IMR-90 (cell line): ENCODE measurements at regions not wholly inside any gene's neighbourhood (a gene's known extent, or its start where the extent isn't known, plus 50 kb on each side); places are given as distances from the start of the nearest gene placed in this dataset.

Experiments used
- ATAC-seq: fragments of 200-7000 bp; cut with Tn5 transposase; 2 replicates; pipeline ENCODE4 v1.9.1; 2020; ENCODE audit warnings: low read depth, mild to moderate bottlenecking, moderate library complexity
- BruUV-seq: library from RNA; stranded (reverse); fragments of 400-500 nt; replicated peaks from 2 replicates; lab custom pipeline; 2021; lab: Mats Ljungman, UMichigan
- CTCF ChIA-PET: fragments of 300-600 bp; formaldehyde crosslinking; extraction: SDS; loops from one replicate; lab custom pipeline; 2021; ENCODE audit warnings: antibody characterized with exemption; lab: Yijun Ruan, JAX
- POLR2A ChIA-PET: fragments of 300-600 bp; sonication (Branson Sonifier 250); formaldehyde crosslinking; loops from one replicate; lab custom pipeline; 2022; ENCODE audit warnings: antibody characterized with exemption; ENCODE audit not compliant: unreplicated experiment; lab: Charles Lee
- DNase-seq: peaks from one replicate; pipeline ENCODE4 v3.0.0; 2013
- H2AFZ ChIP-seq: replicated peaks from 2 replicates; pipeline ENCODE3; 2013; ENCODE audit warnings: low read length, mild to moderate bottlenecking; ENCODE audit not compliant: poor library complexity
- H2AK5ac ChIP-seq: 2 replicates; pipeline ENCODE4 v1.6.1; 2013; ENCODE audit warnings: low read depth, low read length, inconsistent platforms
- H2AK9ac ChIP-seq: replicated peaks from 2 replicates; pipeline ENCODE3; 2013; ENCODE audit warnings: mild to moderate bottlenecking, low read depth, low read length, moderate library complexity; ENCODE audit not compliant: poor library complexity
- H2BK120ac ChIP-seq: 2 replicates; pipeline ENCODE4 v1.6.1; 2013; ENCODE audit warnings: low read depth, low read length, inconsistent platforms
- H2BK15ac ChIP-seq: 3 replicates; pipeline ENCODE4 v1.6.1; 2013; ENCODE audit warnings: low read depth, low read length, inconsistent platforms
- H2BK20ac ChIP-seq: 2 replicates; pipeline ENCODE4 v1.6.1; 2013; ENCODE audit warnings: low read depth, mild to moderate bottlenecking, inconsistent platforms, low read length, moderate library complexity
- H2BK5ac ChIP-seq: 2 replicates; pipeline ENCODE4 v1.6.1; 2013; ENCODE audit warnings: mild to moderate bottlenecking, low read depth, low read length, inconsistent platforms; ENCODE audit not compliant: poor library complexity, severe bottlenecking
- H3K14ac ChIP-seq: replicated peaks from 2 replicates; pipeline ENCODE4 v1.6.1; 2013; ENCODE audit warnings: low read depth, low read length, inconsistent platforms
- H3K18ac ChIP-seq: 2 replicates; pipeline ENCODE4 v1.6.1; 2013; ENCODE audit warnings: low read depth, low read length, control low read depth
- H3K23ac ChIP-seq: 2 replicates; pipeline ENCODE4 v1.6.1; 2013; ENCODE audit warnings: low read depth, low read length, inconsistent platforms
- H3K27ac ChIP-seq: 2 replicates; pipeline ENCODE4 v1.5.1; 2013; ENCODE audit warnings: mild to moderate bottlenecking, control low read depth, low read length; ENCODE audit not compliant: insufficient read depth
- H3K27me3 ChIP-seq: 2 replicates; pipeline ENCODE4 v1.6.1; 2013; ENCODE audit warnings: low read length; ENCODE audit not compliant: control insufficient read depth, insufficient read depth
- H3K36me3 ChIP-seq: 2 replicates; pipeline ENCODE4 v1.6.1; 2013; ENCODE audit warnings: low read length, mixed read lengths; ENCODE audit not compliant: control insufficient read depth, insufficient read depth
- H3K4ac ChIP-seq: 2 replicates; pipeline ENCODE4 v1.6.1; 2013; ENCODE audit warnings: low read depth, low read length, inconsistent platforms
- H3K4me1 ChIP-seq: 2 replicates; pipeline ENCODE4 v1.6.1; 2013; ENCODE audit warnings: low read length, mixed read lengths; ENCODE audit not compliant: control insufficient read depth, insufficient read depth
- H3K4me2 ChIP-seq: 2 replicates; pipeline ENCODE4 v1.6.1; 2013; ENCODE audit warnings: low read depth, mild to moderate bottlenecking, control low read depth, low read length, moderate library complexity
- H3K4me3 ChIP-seq: 2 replicates; pipeline ENCODE4 v1.5.1; 2013; ENCODE audit warnings: low read depth, mild to moderate bottlenecking, control low read depth, low read length, moderate library complexity; ENCODE audit not compliant: insufficient read depth
- H3K56ac ChIP-seq: 2 replicates; pipeline ENCODE4 v1.6.1; 2013; ENCODE audit warnings: low read length, inconsistent platforms; ENCODE audit not compliant: insufficient read depth; ENCODE audit errors: extremely low read depth
- H3K79me1 ChIP-seq, 2 experiments: 2 replicates each; pipeline ENCODE4 v1.6.1; 2013; ENCODE audit warnings: low read length in 2 of 2, inconsistent platforms in 1 of 2, low read depth in 1 of 2
- H3K9ac ChIP-seq: 2 replicates; pipeline ENCODE4 v1.6.1; 2013; ENCODE audit warnings: low read depth, low read length, control low read depth
- H3K9me1 ChIP-seq: 2 replicates; pipeline ENCODE4 v1.6.1; 2013; ENCODE audit warnings: low read length, inconsistent platforms; ENCODE audit not compliant: insufficient read depth
- H3K9me3 ChIP-seq: 2 replicates; pipeline ENCODE4 v1.6.1; 2013; ENCODE audit warnings: low read length; ENCODE audit not compliant: control insufficient read depth, insufficient read depth
- H4K20me1 ChIP-seq: 2 replicates; pipeline ENCODE4 v1.6.1; 2013; ENCODE audit warnings: low read length, inconsistent platforms; ENCODE audit not compliant: insufficient read depth
- H4K5ac ChIP-seq: 2 replicates; pipeline ENCODE4 v1.6.1; 2013; ENCODE audit warnings: mild to moderate bottlenecking, low read depth, low read length, control low read depth
- H4K8ac ChIP-seq, 2 experiments: 2 replicates each; pipeline ENCODE4 v1.6.1; 2013; ENCODE audit warnings: low read depth in 2 of 2, low read length in 2 of 2, control low read depth in 1 of 2, inconsistent platforms in 1 of 2
- H4K91ac ChIP-seq: 2 replicates; pipeline ENCODE4 v1.6.1; 2013; ENCODE audit warnings: low read depth, low read length, inconsistent platforms; ENCODE audit not compliant: insufficient read depth
- BHLHE40 ChIP-seq: fragments of 150-350 bp; IDR thresholded peaks from 2 replicates; pipeline ENCODE4 v1.6.1; 2016; ENCODE audit warnings: mild to moderate bottlenecking, low read depth, low read length
- CEBPB ChIP-seq: IDR thresholded peaks from 2 replicates; pipeline ENCODE4 v1.6.1; 2012; ENCODE audit warnings: low read depth, low read length, improper control_type of control experiment
- CHD1 ChIP-seq: IDR thresholded peaks from 2 replicates; pipeline ENCODE4 v1.6.1; 2012; ENCODE audit warnings: low read depth, low read length, improper control_type of control experiment
- FOS ChIP-seq: fragments of 150-350 bp; IDR thresholded peaks from 2 replicates; pipeline ENCODE4 v1.6.1; 2016; ENCODE audit warnings: low read depth, low read length
- MAFK ChIP-seq: IDR thresholded peaks from 2 replicates; pipeline ENCODE4 v1.6.1; 2012; ENCODE audit warnings: low read depth, low read length, improper control_type of control experiment
- MAZ ChIP-seq: IDR thresholded peaks from 2 replicates; pipeline ENCODE4 v1.6.1; 2012; ENCODE audit warnings: low read depth, mild to moderate bottlenecking, low read length, improper control_type of control experiment, moderate library complexity, borderline replicate concordance
- MXI1 ChIP-seq: IDR thresholded peaks from 2 replicates; pipeline ENCODE4 v1.6.1; 2012; ENCODE audit warnings: low read depth, mild to moderate bottlenecking, low read length, moderate library complexity, borderline replicate concordance
- NFE2L2 ChIP-seq: fragments of 150-350 bp; IDR thresholded peaks from 2 replicates; pipeline ENCODE4 v1.6.1; 2016; ENCODE audit warnings: low read depth, mild to moderate bottlenecking, low read length
- POLR2A ChIP-seq: IDR thresholded peaks from 2 replicates; pipeline ENCODE4 v1.6.1; 2012; ENCODE audit warnings: mild to moderate bottlenecking, low read depth, low read length
- RAD21 ChIP-seq: IDR thresholded peaks from 2 replicates; pipeline ENCODE4 v1.6.1; 2012; ENCODE audit warnings: low read length, improper control_type of control experiment
- RCOR1 ChIP-seq: IDR thresholded peaks from 2 replicates; pipeline ENCODE4 v1.6.1; 2012; ENCODE audit warnings: mild to moderate bottlenecking, low read length, improper control_type of control experiment; ENCODE audit not compliant: insufficient replicate concordance
- RFX5 ChIP-seq: IDR thresholded peaks from 2 replicates; pipeline ENCODE4 v1.8.0; 2012; ENCODE audit warnings: low read depth, mild to moderate bottlenecking, low read length, moderate library complexity
- SMC3 ChIP-seq: fragments of 150-350 bp; IDR thresholded peaks from 2 replicates; pipeline ENCODE4 v1.6.1; 2016; ENCODE audit warnings: low read depth, mild to moderate bottlenecking, antibody characterized with exemption, low read length, moderate library complexity
- WGBS, 2 experiments: methylation state at CpG; one replicate each; pipeline versions ENCODE4 v1.1.5 to v1.1.7; 2013; ENCODE audit warnings: missing lambda C conversion rate in 2 of 2; ENCODE audit not compliant: insufficient read length in 1 of 2; ENCODE audit errors: extremely low coverage in 2 of 2; 5-methylcytosine and 5-hydroxymethylcytosine counted together
- dilution Hi-C: fragments of 300-500 bp; cut with HindIII; formaldehyde crosslinking; loops from one replicate; pipeline ENCODE4 v1.14.3; 2018; ENCODE audit warnings: low sequenced_read_pairs; ENCODE audit not compliant: unreplicated experiment
- in situ Hi-C: fragments of 300-500 bp; cut with MboI; formaldehyde crosslinking; loops from 3 replicates; pipeline ENCODE4 v1.14.3; 2019; ENCODE audit warnings: low sequenced_read_pairs, inconsistent platforms, mixed read lengths
- intact Hi-C: fragments of 100-400 bp; cut with micrococcal nuclease; formaldehyde crosslinking; loops from 2 replicates; pipeline ENCODE4 v1.10.0; 2022
- TF ChIP-seq, protein P1 (sequence below): conservative IDR thresholded peaks from 2 replicates; pipeline ENCODE4 v1.5.1; 2012; ENCODE audit warnings: mild to moderate bottlenecking, low read depth, low read length, improper control_type of control experiment
- TF ChIP-seq, protein P2 (sequence below): fragments of 150-350 bp; IDR thresholded peaks from 2 replicates; pipeline ENCODE4 v1.6.1; 2016; ENCODE audit warnings: low read depth, mild to moderate bottlenecking, low read length, moderate library complexity, borderline replicate concordance
- TF ChIP-seq, protein P3 (sequence below): fragments of 150-350 bp; IDR thresholded peaks from 2 replicates; pipeline ENCODE4 v1.6.1; 2017; ENCODE audit warnings: mild to moderate bottlenecking, antibody characterized with exemption, low read length, low read depth

DNA sequence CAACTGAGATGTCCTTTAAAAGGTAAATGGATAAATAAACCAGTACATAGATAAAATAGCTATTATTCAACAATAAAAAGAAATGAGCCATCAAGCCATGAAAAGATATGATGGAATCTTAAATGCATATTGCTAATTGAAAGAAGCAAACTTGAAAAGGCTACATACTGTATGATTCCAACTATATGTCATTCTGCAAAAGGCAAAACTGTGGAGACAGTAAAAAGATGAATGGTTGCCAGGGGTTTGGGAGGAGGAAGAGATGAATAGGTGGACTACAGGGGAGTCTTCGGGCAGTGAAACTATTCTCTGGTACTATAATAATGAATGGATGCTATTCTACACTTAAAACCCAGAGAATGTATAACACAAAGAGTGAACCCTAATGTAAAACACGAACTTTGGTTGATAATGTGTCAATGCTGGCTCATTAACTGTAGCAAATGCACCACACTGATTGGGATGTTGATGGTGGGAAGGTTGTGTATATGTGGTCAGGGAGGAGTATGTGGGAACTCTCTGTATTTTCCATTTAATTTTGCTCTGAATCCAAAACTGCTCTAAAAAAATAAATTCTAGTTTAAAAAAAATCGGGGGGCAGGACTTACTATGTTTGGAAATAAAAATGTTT lies 73.7 kb upstream of the MYCN start:
- H2BK5ac ChIP-seq, result no peak overlapping the region
- H4K5ac ChIP-seq, result no peak overlapping the region
- no peaks in the 10 kb centered on the region for H3K79me1 ChIP-seq
- no peak overlapping the region for H2BK20ac ChIP-seq
- no peak overlapping the region for H3K14ac ChIP-seq
- no peaks in the 10 kb centered on the region for H3K36me3 ChIP-seq
- no peak overlapping the region for H2BK120ac ChIP-seq
- H3K4me3 ChIP-seq, result no peak overlapping the region
- no peak overlapping the region for H3K27ac ChIP-seq
- no peaks in the 10 kb centered on the region for H3K9me1 ChIP-seq
- no peaks in the 10 kb centered on the region for H3K27me3 ChIP-seq
- no peaks in the 10 kb centered on the region for H4K20me1 ChIP-seq
- H3K23ac ChIP-seq, result no peak overlapping the region
- no peak overlapping the region for H4K91ac ChIP-seq
- intact Hi-C loops (no loop called here), in situ Hi-C loops (no loop called here), dilution Hi-C loops (no loop called here)
- no peak overlapping the region for H2AK9ac ChIP-seq
- H2AK5ac ChIP-seq, result no peak overlapping the region
- no peak overlapping the region for H4K8ac ChIP-seq
- H3K18ac ChIP-seq, result no peak overlapping the region
- H3K56ac ChIP-seq, result no peak overlapping the region
- no peak overlapping the region for H2AFZ ChIP-seq
- no peak overlapping the region for H3K4me2 ChIP-seq
- ChIA-PET CTCF (no interaction called here), POLR2A (no interaction called here)
- WGBS, 2 experiments, result no CpG with 5 or more reads among the region's 3 CpGs
- H3K4me1 ChIP-seq, result no peaks in the 10 kb centered on the region
- no TSS peak for BruUV-seq
- H3K9me3 ChIP-seq, result peaks cover 4% of the 10 kb centered on the region; the same call in 1 of the 2 replicates
- no peak overlapping the region for H3K9ac ChIP-seq
- no peak for DNase-seq
- no peak overlapping the region for H3K4ac ChIP-seq
- H2BK15ac ChIP-seq, result no peak overlapping the region
- ATAC-seq, result no peak
- no peak for TF ChIP-seq CEBPB
- no peak for TF ChIP-seq MXI1
- no peak for TF ChIP-seq RAD21
- TF ChIP-seq POLR2A, result no peak
- no peak for TF ChIP-seq CHD1
- no peak for TF ChIP-seq SMC3
- TF ChIP-seq RCOR1, result no peak
- no peak for TF ChIP-seq NFE2L2
- TF ChIP-seq, protein P1, sequence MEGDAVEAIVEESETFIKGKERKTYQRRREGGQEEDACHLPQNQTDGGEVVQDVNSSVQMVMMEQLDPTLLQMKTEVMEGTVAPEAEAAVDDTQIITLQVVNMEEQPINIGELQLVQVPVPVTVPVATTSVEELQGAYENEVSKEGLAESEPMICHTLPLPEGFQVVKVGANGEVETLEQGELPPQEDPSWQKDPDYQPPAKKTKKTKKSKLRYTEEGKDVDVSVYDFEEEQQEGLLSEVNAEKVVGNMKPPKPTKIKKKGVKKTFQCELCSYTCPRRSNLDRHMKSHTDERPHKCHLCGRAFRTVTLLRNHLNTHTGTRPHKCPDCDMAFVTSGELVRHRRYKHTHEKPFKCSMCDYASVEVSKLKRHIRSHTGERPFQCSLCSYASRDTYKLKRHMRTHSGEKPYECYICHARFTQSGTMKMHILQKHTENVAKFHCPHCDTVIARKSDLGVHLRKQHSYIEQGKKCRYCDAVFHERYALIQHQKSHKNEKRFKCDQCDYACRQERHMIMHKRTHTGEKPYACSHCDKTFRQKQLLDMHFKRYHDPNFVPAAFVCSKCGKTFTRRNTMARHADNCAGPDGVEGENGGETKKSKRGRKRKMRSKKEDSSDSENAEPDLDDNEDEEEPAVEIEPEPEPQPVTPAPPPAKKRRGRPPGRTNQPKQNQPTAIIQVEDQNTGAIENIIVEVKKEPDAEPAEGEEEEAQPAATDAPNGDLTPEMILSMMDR, result no peak
- TF ChIP-seq, protein P2, sequence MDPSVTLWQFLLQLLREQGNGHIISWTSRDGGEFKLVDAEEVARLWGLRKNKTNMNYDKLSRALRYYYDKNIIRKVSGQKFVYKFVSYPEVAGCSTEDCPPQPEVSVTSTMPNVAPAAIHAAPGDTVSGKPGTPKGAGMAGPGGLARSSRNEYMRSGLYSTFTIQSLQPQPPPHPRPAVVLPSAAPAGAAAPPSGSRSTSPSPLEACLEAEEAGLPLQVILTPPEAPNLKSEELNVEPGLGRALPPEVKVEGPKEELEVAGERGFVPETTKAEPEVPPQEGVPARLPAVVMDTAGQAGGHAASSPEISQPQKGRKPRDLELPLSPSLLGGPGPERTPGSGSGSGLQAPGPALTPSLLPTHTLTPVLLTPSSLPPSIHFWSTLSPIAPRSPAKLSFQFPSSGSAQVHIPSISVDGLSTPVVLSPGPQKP, result no peak
- TF ChIP-seq RFX5, result no peak
- TF ChIP-seq, protein P3, sequence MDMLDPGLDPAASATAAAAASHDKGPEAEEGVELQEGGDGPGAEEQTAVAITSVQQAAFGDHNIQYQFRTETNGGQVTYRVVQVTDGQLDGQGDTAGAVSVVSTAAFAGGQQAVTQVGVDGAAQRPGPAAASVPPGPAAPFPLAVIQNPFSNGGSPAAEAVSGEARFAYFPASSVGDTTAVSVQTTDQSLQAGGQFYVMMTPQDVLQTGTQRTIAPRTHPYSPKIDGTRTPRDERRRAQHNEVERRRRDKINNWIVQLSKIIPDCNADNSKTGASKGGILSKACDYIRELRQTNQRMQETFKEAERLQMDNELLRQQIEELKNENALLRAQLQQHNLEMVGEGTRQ, result no peak
- no peak for TF ChIP-seq FOS
- TF ChIP-seq MAZ, result no peak
- TF ChIP-seq BHLHE40, result no peak
- no peak for TF ChIP-seq MAFK
